ENCODE measurements at regions not wholly inside any gene's neighbourhood (a gene's known extent, or its start where the extent isn't known, plus 50 kb on each side); places are given as distances from the start of the nearest gene placed in this dataset.

- Histone ChIP-seq H3K27me3 (ENCODE audit: control insufficient read depth in 4 of 4, insufficient read depth in 4 of 4, low read length in 3 of 4) (no peaks in the 10 kb centered on the region), H3K9me3 (ENCODE audit: control insufficient read depth in 4 of 4, low read length in 3 of 4) (peaks cover 0 to 2% (median 0%) of the 10 kb centered on the region in 4 donors), H3K4me1 (ENCODE audit: control insufficient read depth in 4 of 4, insufficient read depth in 4 of 4, low read length in 3 of 4) (no peaks in the 10 kb centered on the region), H3K36me3 (ENCODE audit: control insufficient read depth in 4 of 4, insufficient read depth in 3 of 4, low read depth in 1 of 4, low read length in 3 of 4) (no peaks in the 10 kb centered on the region), H3K27ac (ENCODE audit: low read depth in 1 of 2, low read length in 2 of 2) (no peak overlapping the region), H3K4me3 (ENCODE audit: low read depth in 1 of 3, low read length in 3 of 3) (no peak overlapping the region), H3K9ac (ENCODE audit: low read depth in 1 of 2, low read length in 2 of 2) (no peak overlapping the region)
- TF ChIP-seq YY1 (IDR thresholded peaks at IDR 0.05) (no peak), JUND (IDR thresholded peaks at IDR 0.05) (no peak), NR2F2 (IDR thresholded peaks at IDR 0.05) (no peak), SP1 (IDR thresholded peaks at IDR 0.05) (no peak), RAD21 (IDR thresholded peaks at IDR 0.05) (no peak)
- DNase-seq (ENCODE audit: low spot score): no peak
Observed at GRCh38 chr18:39946623-39947061, 2008.4 kb upstream of the PIK3C3 start.

GRCh38 chr18:39945076-39945475 is 2010.0 kb upstream of the PIK3C3 start:
- no peaks in the 10 kb centered on the region for H3K4me1 ChIP-seq (ENCODE audit: control insufficient read depth in 4 of 4, insufficient read depth in 4 of 4, low read length in 3 of 4)
- peaks cover 0 to 2% (median 0%) of the 10 kb centered on the region in 4 donors for H3K9me3 ChIP-seq (ENCODE audit: control insufficient read depth in 4 of 4, low read length in 3 of 4)
- H3K27me3 ChIP-seq (ENCODE audit: control insufficient read depth in 4 of 4, insufficient read depth in 4 of 4, low read length in 3 of 4): no peaks in the 10 kb centered on the region
- no peak overlapping the region for H3K9ac ChIP-seq (ENCODE audit: low read depth in 1 of 2, low read length in 2 of 2)
- DNase-seq (ENCODE audit: low spot score): no peak
- no peaks in the 10 kb centered on the region for H3K36me3 ChIP-seq (ENCODE audit: control insufficient read depth in 4 of 4, insufficient read depth in 3 of 4, low read depth in 1 of 4, low read length in 3 of 4)
- no peak for TF ChIP-seq MAX (IDR thresholded peaks at IDR 0.05)
- H3K27ac ChIP-seq (ENCODE audit: low read depth in 1 of 2, low read length in 2 of 2): no peak overlapping the region
- no peak overlapping the region for H3K4me3 ChIP-seq (ENCODE audit: low read depth in 1 of 3, low read length in 3 of 3)
- 60% methylated on average over 2 of the region's 2 CpGs for WGBS

GRCh38 chr18:39942702-39943101 is 2012.3 kb upstream of the PIK3C3 start:
- Histone ChIP-seq H3K9me3 (ENCODE audit: control insufficient read depth in 4 of 4, low read length in 3 of 4) (peaks cover 0 to 2% (median 0%) of the 10 kb centered on the region in 4 donors), H3K27ac (ENCODE audit: low read depth in 1 of 2, low read length in 2 of 2) (no peak overlapping the region), H3K36me3 (ENCODE audit: control insufficient read depth in 4 of 4, insufficient read depth in 3 of 4, low read depth in 1 of 4, low read length in 3 of 4) (no peaks in the 10 kb centered on the region), H3K9ac (ENCODE audit: low read depth in 1 of 2, low read length in 2 of 2) (no peak overlapping the region), H3K4me3 (ENCODE audit: low read depth in 1 of 3, low read length in 3 of 3) (no peak overlapping the region), H3K4me1 (ENCODE audit: control insufficient read depth in 4 of 4, insufficient read depth in 4 of 4, low read length in 3 of 4) (no peaks in the 10 kb centered on the region), H3K27me3 (ENCODE audit: control insufficient read depth in 4 of 4, insufficient read depth in 4 of 4, low read length in 3 of 4) (no peaks in the 10 kb centered on the region)
- DNase-seq (ENCODE audit: low spot score): no peak
- WGBS: 78% methylated on average over 2 of the region's 2 CpGs
- no peak for TF ChIP-seq JUND (IDR thresholded peaks at IDR 0.05)
- TF ChIP-seq GABPA (IDR thresholded peaks at IDR 0.05 in 1 of 2, conservative IDR thresholded peaks at IDR 0.05 in 1 of 2): no peak
- no peak for TF ChIP-seq SP1 (IDR thresholded peaks at IDR 0.05)
- no peak for TF ChIP-seq HNF4A (conservative IDR thresholded peaks at IDR 0.05)
- TF ChIP-seq RAD21 (IDR thresholded peaks at IDR 0.05): no peak
- TF ChIP-seq ZBTB33 (IDR thresholded peaks at IDR 0.05): no peak
- TF ChIP-seq MAX (IDR thresholded peaks at IDR 0.05): no peak
- no peak for TF ChIP-seq YY1 (IDR thresholded peaks at IDR 0.05)
- no peak for TF ChIP-seq HNF4G (IDR thresholded peaks at IDR 0.05)
- TF ChIP-seq FOXA2 (IDR thresholded peaks at IDR 0.05): no peak
- TF ChIP-seq RXRA (IDR thresholded peaks at IDR 0.05): no peak

Measured in liver (tissue), 7 donors.